GM18517 (cell line): ENCODE measurements at regions not wholly inside any gene's neighbourhood (a gene's known extent, or its start where the extent isn't known, plus 50 kb on each side); places are given as distances from the start of the nearest gene placed in this dataset.
"Not testable (repeated sequence)": the region's sequence is repeated elsewhere in the genome, so short reads cannot be mapped to it uniquely, and the experiment has no call there.

Experiments used
- ATAC-seq: cut with Tn5 transposase; IDR thresholded peaks from one replicate; pipeline ENCODE4 v1.9.1; 2021; ENCODE audit warnings: mild to moderate bottlenecking, moderate library complexity; ENCODE audit not compliant: unreplicated experiment

GRCh38 chrX:42832764-42833549 lies 55.0 kb upstream of the PPP1R2C start:
- no peak for ATAC-seq

GRCh38 chrX:42833550-42833940 lies 55.6 kb upstream of the PPP1R2C start:
- ATAC-seq = not testable (repeated sequence)

- ATAC-seq = peak; percentile 63
These were observed 59.3 kb upstream of the PPP1R2C start for GRCh38 chrX:42837101-42837726.

GRCh38 chrX:42837747-42838146 lies 59.8 kb upstream of the PPP1R2C start:
- peak; percentile 63 for ATAC-seq

GRCh38 chrX:42839632-42840031 lies 61.7 kb upstream of the PPP1R2C start:
- no peak for ATAC-seq

GRCh38 chrX:42846741-42847140 lies 68.8 kb upstream of the PPP1R2C start:
- no peak for ATAC-seq

- ATAC-seq = no peak
These were observed 77.3 kb upstream of the PPP1R2C start for GRCh38 chrX:42855259-42855658.

- no peak for ATAC-seq
These were observed 79.8 kb upstream of the PPP1R2C start for GRCh38 chrX:42857766-42858165.

GRCh38 chrX:42869011-42869410 lies 91.0 kb upstream of the PPP1R2C start:
- ATAC-seq = no peak

GRCh38 chrX:42869659-42870476 lies 91.9 kb upstream of the PPP1R2C start:
- ATAC-seq = peak; percentile 97

- ATAC-seq = no peak
These were observed 108.6 kb upstream of the PPP1R2C start for GRCh38 chrX:42886519-42886918.

- ATAC-seq = no peak
These were observed 123.0 kb upstream of the PPP1R2C start for GRCh38 chrX:42900947-42901346.

GRCh38 chrX:42902513-42902912 lies 124.5 kb upstream of the PPP1R2C start:
- ATAC-seq = no peak

GRCh38 chrX:42920752-42921151 lies 142.8 kb upstream of the PPP1R2C start:
- ATAC-seq = no peak

GRCh38 chrX:42930071-42930470 lies 152.1 kb upstream of the PPP1R2C start:
- ATAC-seq = no peak

GRCh38 chrX:42930951-42931350 lies 153.0 kb upstream of the PPP1R2C start:
- ATAC-seq = no peak

GRCh38 chrX:42933187-42933586 lies 155.2 kb upstream of the PPP1R2C start:
- ATAC-seq = no peak

- peak; percentile 95 for ATAC-seq
These were observed 156.2 kb upstream of the PPP1R2C start for GRCh38 chrX:42934020-42934726.

- ATAC-seq = no peak
These were observed 163.7 kb upstream of the PPP1R2C start for GRCh38 chrX:42941671-42942070.

GRCh38 chrX:42943051-42943974 lies 165.3 kb upstream of the PPP1R2C start:
- ATAC-seq = peak; percentile 77
